Prostate gland (tissue), 2 donors: ENCODE measurements at regions not wholly inside any gene's neighbourhood (a gene's known extent, or its start where the extent isn't known, plus 50 kb on each side); places are given as distances from the start of the nearest gene placed in this dataset.

Experiments
- DNase-seq: peaks from one replicate; pipeline ENCODE4 v3.0.0-alpha.2; 2019; ENCODE audit warnings: low spot score
- H3K27ac ChIP-seq, 2 donors: fragments of 200-600 bp; sonication (generic); 2 replicates each; pipeline ENCODE4 v1.5.1; 2017 to 2019
- H3K27me3 ChIP-seq: fragments of 200-600 bp; sonication (generic); replicated peaks from 2 replicates; pipeline ENCODE4 v1.5.1; 2019; ENCODE audit not compliant: insufficient read depth
- H3K36me3 ChIP-seq, 2 donors: fragments of 200-600 bp; sonication (generic); 1 replicate in 1 of 2; 2 replicates in 1 of 2; pipeline versions ENCODE4 v1.5.1 to v1.8.1; 2017 to 2019
- H3K4me1 ChIP-seq: fragments of 200-600 bp; sonication (generic); replicated peaks from 2 replicates; pipeline ENCODE4 v1.5.1; 2019
- H3K4me3 ChIP-seq, 2 donors: fragments of 200-600 bp; sonication (generic); 2 replicates each; pipeline ENCODE4 v1.5.1; 2017 to 2019
- H3K9me3 ChIP-seq: fragments of 200-600 bp; sonication (generic); 2 replicates; pipeline ENCODE4 v1.5.1; 2017
- POLR2A ChIP-seq: fragments of 450-650 bp; IDR thresholded peaks from one replicate; pipeline ENCODE4 v1.6.1; 2016; ENCODE audit warnings: antibody characterized with exemption, mild to moderate bottlenecking
- POLR2AphosphoS5 ChIP-seq: sonication (generic); formaldehyde crosslinking; IDR thresholded peaks from one replicate; pipeline ENCODE4 v1.6.1; 2017; ENCODE audit warnings: antibody characterized with exemption
- WGBS: methylation state at CpG from one replicate; pipeline ENCODE4 v1.1.5; 2018; 5-methylcytosine and 5-hydroxymethylcytosine counted together
- intact Hi-C: fragments of 100-400 bp; cut with DNase I; formaldehyde crosslinking; loops from one replicate; pipeline ENCODE4 v1.14.2; 2022
- TF ChIP-seq, protein P1 (sequence below), 4 experiments: fragments of 200-600 bp in 2 of 4; fragments of 450-650 bp in 2 of 4; sonication (generic) in 2 of 4; IDR thresholded peaks; 1 replicate in 3 of 4; 2 replicates in 1 of 4; pipeline ENCODE4 v1.5.1; 2016 to 2019; ENCODE audit warnings: antibody characterized with exemption in 4 of 4, mild to moderate bottlenecking in 2 of 4, moderate library complexity in 2 of 4

DNA sequence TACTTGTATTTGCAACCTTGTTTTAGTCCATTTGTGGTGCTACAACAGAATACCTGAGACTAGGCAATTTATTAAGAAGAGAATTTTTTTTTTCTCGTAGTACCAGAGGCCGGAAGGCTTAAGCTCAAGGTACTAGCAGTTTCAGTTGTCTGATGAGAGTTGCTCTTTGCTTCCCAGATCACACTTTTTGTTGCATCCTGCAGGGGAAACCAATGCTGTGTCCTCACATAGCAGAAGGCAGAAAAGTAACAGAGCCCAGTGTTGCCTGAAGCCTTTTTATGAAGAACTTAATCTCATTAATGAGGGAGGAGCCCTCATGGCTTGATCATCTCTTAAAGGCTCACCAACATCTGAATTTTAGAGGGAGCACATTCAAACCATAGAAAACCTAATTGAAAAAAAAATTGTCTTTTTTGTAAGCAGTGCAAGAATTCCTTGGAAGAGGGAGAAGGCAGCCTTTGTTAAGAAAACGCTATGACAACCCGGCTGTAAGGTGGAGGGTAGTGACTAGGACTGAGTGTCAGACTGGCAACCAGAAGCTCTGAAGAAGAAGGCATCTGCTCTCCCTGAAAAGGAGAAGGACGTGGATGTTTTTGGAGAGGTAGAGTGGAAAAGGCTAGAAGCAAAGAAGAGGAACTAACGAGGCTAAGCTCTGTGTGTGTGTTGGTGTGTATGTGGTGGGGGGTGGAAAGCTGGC lies 1245.3 kb downstream of the ROBO2 start:
- Histone ChIP-seq H3K36me3 (no peaks in the 10 kb centered on the region), H3K9me3 (no peaks in the 10 kb centered on the region), H3K4me3 (no peak overlapping the region), H3K27me3 (no peaks in the 10 kb centered on the region), H3K27ac (no peak overlapping the region), H3K4me1 (no peaks in the 10 kb centered on the region)
- DNase-seq = no peak
- no peak for TF ChIP-seq POLR2A
- TF ChIP-seq, protein P1, sequence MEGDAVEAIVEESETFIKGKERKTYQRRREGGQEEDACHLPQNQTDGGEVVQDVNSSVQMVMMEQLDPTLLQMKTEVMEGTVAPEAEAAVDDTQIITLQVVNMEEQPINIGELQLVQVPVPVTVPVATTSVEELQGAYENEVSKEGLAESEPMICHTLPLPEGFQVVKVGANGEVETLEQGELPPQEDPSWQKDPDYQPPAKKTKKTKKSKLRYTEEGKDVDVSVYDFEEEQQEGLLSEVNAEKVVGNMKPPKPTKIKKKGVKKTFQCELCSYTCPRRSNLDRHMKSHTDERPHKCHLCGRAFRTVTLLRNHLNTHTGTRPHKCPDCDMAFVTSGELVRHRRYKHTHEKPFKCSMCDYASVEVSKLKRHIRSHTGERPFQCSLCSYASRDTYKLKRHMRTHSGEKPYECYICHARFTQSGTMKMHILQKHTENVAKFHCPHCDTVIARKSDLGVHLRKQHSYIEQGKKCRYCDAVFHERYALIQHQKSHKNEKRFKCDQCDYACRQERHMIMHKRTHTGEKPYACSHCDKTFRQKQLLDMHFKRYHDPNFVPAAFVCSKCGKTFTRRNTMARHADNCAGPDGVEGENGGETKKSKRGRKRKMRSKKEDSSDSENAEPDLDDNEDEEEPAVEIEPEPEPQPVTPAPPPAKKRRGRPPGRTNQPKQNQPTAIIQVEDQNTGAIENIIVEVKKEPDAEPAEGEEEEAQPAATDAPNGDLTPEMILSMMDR (IDR thresholded peaks at IDR 0.05) = no peak
- no peak for TF ChIP-seq POLR2AphosphoS5
- intact Hi-C loops = no loop called here
- WGBS = 87% methylated on average over 6 of the region's 6 CpGs

DNA sequence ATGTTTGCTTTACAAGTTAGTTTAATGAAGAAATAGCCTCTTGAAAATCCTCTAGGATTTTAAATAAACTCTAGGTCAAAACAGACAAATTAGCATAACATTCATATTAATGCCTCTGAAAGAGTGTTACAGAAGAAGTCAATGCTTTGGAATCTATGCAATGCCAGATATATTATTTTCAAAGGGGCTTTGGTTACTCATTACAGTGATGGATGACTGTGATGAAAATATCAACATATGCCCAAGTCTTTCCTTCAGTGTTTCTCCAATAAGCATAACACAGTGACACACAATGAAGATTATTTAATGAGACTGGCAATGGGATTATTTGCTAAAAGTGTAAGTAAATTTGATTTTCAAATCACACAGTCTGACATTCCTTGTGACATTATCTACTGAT lies 1247.2 kb downstream of the ROBO2 start:
- Histone ChIP-seq H3K27ac (no peak overlapping the region), H3K36me3 (no peaks in the 10 kb centered on the region), H3K27me3 (no peaks in the 10 kb centered on the region), H3K4me3 (no peak overlapping the region), H3K9me3 (no peaks in the 10 kb centered on the region), H3K4me1 (no peaks in the 10 kb centered on the region)
- TF ChIP-seq POLR2AphosphoS5 (no peak), POLR2A (no peak)
- TF ChIP-seq, protein P1 (IDR thresholded peaks at IDR 0.05) = no peak
- intact Hi-C loops = no loop called here
- DNase-seq = no peak

DNA sequence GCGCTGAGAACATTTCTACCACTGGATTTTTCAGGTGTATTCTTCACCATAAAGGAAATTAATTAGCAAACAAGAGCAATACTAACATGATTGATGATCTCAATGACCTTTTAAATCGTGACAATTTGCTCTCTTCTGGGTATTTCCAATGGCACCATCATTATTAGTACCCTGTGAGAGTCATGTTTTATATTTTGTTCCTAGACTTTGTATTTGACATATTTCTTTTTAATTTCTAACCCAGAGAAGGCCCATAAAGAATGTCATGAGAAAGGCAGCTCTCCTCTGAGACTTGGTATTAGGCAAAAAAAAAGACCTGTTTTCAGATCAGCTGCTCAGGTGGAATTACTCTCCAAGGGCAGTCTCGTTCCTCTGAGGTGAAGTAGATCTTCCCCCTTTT lies 1253.4 kb downstream of the ROBO2 start:
- 79% methylated on average over 3 of the region's 3 CpGs for WGBS
- DNase-seq = no peak
- H3K9me3 ChIP-seq = no peaks in the 10 kb centered on the region
- no peaks in the 10 kb centered on the region for H3K36me3 ChIP-seq
- H3K27ac ChIP-seq = no peak overlapping the region
- intact Hi-C loops = no loop called here
- H3K4me1 ChIP-seq = no peaks in the 10 kb centered on the region
- no peak for TF ChIP-seq POLR2AphosphoS5
- TF ChIP-seq, protein P1 (IDR thresholded peaks at IDR 0.05) = no peak
- TF ChIP-seq POLR2A = no peak
- no peak overlapping the region for H3K4me3 ChIP-seq
- H3K27me3 ChIP-seq = no peaks in the 10 kb centered on the region

DNA sequence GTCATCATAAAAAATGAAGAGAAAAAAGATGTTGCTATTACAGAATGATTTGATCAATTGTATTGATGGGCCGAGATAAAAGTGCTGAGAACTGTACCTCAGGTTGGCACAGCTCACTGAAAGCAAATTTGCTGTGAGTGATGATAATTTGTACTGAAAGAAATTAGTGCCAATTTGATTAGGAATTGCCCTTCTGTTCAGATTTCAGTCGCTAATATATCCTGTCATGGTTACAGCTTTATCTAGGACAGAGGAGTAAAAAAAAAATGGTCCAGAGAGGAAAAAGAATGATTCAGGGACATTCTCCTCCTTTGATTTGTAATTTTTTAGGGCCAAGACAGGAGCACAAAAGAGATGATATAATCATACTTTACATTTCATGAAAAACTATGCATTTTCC lies 1264.2 kb downstream of the ROBO2 start:
- Histone ChIP-seq H3K36me3 (no peaks in the 10 kb centered on the region), H3K4me3 (no peak overlapping the region), H3K27me3 (no peaks in the 10 kb centered on the region), H3K27ac (no peak overlapping the region), H3K9me3 (no peaks in the 10 kb centered on the region), H3K4me1 (no peaks in the 10 kb centered on the region)
- intact Hi-C loops = no loop called here
- TF ChIP-seq POLR2A (no peak), POLR2AphosphoS5 (no peak)
- TF ChIP-seq, protein P1 (IDR thresholded peaks at IDR 0.05) = no peak
- no peak for DNase-seq
- 90% methylated on average over 2 of the region's 2 CpGs for WGBS

DNA sequence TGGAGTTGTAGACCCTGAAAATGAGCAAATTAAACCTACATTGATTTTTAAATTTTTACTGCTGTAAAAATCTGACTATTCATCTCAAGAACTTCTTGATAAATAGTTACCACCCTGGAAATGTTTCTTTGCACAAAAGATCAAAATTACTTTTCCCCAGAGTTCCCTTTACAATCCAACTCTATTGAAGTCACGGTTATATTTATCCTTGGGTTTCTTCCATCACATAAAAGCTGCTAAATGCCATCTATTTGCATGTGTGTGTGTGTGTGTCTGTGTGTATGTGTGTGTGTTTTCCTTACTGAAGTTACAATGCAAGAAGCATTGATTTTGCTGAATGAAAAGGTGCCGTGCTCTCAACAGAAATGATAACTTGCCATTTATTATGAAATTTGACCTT lies 1273.0 kb downstream of the ROBO2 start:
- no peak overlapping the region for H3K4me3 ChIP-seq
- no peaks in the 10 kb centered on the region for H3K4me1 ChIP-seq
- H3K27me3 ChIP-seq = no peaks in the 10 kb centered on the region
- H3K9me3 ChIP-seq = no peaks in the 10 kb centered on the region
- WGBS = 77% methylated on average over 2 of the region's 2 CpGs
- TF ChIP-seq, protein P1 (IDR thresholded peaks at IDR 0.05) = no peak
- TF ChIP-seq POLR2A (no peak), POLR2AphosphoS5 (no peak)
- H3K36me3 ChIP-seq = no peaks in the 10 kb centered on the region
- intact Hi-C loops = no loop called here
- H3K27ac ChIP-seq = no peak overlapping the region
- DNase-seq = no peak
